ENCODE measurements at regions not wholly inside any gene's neighbourhood (a gene's known extent, or its start where the extent isn't known, plus 50 kb on each side); places are given as distances from the start of the nearest gene placed in this dataset.

DNA sequence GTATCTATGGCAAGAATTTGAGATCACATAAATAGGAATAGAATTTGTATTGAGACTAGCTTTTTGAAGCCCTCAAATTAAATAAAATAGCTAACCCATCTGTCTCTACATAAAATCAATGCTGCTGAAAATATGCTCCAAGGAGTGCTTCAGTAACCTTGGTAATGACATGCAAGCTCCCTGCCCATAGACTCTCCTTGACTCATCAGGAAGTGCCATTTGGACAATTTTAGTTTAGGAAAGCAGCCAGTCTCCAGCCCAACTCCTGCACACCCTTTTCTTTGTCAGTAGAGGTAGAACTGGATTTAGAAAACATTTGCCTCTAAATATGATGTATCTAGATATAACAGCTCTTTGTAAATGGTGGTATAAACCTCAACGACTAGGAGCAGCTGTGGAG lies 69.9 kb upstream of the PTPRZ1 start:
- no peak for TF ChIP-seq EZH2phosphoT487 (IDR thresholded peaks at IDR 0.05; ENCODE audit: borderline replicate concordance, low read depth)
- no peak for TF ChIP-seq ELF1 (IDR thresholded peaks at IDR 0.05)
- TF ChIP-seq TCF12 (IDR thresholded peaks at IDR 0.05) = no peak
- no peak for TF ChIP-seq SIN3A (IDR thresholded peaks at IDR 0.05; ENCODE audit: borderline replicate concordance, low read depth, low read length)
- no peak for TF ChIP-seq GATA2 (CRISPR knock-in tag; IDR thresholded peaks at IDR 0.05)
- TF ChIP-seq JUND (IDR thresholded peaks at IDR 0.05) = no peak
- no peak for TF ChIP-seq USF1 (IDR thresholded peaks at IDR 0.05; ENCODE audit: borderline replicate concordance, low read depth)
- no peak for TF ChIP-seq TAF1 (IDR thresholded peaks at IDR 0.05; ENCODE audit: borderline replicate concordance, low read depth, low read length)
- no peak for TF ChIP-seq RXRA (IDR thresholded peaks at IDR 0.05; ENCODE audit: borderline replicate concordance, low read depth)
- TF ChIP-seq, protein P1, sequence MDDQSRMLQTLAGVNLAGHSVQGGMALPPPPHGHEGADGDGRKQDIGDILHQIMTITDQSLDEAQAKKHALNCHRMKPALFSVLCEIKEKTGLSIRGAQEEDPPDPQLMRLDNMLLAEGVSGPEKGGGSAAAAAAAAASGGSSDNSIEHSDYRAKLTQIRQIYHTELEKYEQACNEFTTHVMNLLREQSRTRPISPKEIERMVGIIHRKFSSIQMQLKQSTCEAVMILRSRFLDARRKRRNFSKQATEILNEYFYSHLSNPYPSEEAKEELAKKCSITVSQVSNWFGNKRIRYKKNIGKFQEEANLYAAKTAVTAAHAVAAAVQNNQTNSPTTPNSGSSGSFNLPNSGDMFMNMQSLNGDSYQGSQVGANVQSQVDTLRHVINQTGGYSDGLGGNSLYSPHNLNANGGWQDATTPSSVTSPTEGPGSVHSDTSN (IDR thresholded peaks at IDR 0.05) = no peak
- no peak for TF ChIP-seq TEAD4 (IDR thresholded peaks at IDR 0.05; ENCODE audit: borderline replicate concordance, insufficient read depth)
- no peak for TF ChIP-seq POLR2AphosphoS5 (IDR thresholded peaks at IDR 0.05; ENCODE audit: low read depth, low read length)
- TF ChIP-seq MXI1 (IDR thresholded peaks at IDR 0.05; ENCODE audit: low read depth, low read length) = no peak
- TF ChIP-seq RFX5 (IDR thresholded peaks at IDR 0.05; ENCODE audit: low read length) = no peak
- TF ChIP-seq GABPA (IDR thresholded peaks at IDR 0.05; ENCODE audit: low read depth) = no peak
- no peak for TF ChIP-seq CHD2 (IDR thresholded peaks at IDR 0.05; ENCODE audit: low read length, partially characterized antibody)
- no peak for TF ChIP-seq MAX (IDR thresholded peaks at IDR 0.05; ENCODE audit: low read depth)
- Histone ChIP-seq H3K27me3 (ENCODE audit: insufficient read depth) (no peaks in the 10 kb centered on the region), H3K36me3 (replicated peaks in 1 of 2; ENCODE audit: control insufficient read depth in 1 of 2, insufficient read depth in 2 of 2, low read length in 1 of 2) (no peaks in the 10 kb centered on the region), H3K9ac (no peak overlapping the region), H3K79me2 (ENCODE audit: insufficient read depth) (no peaks in the 10 kb centered on the region), H3K27ac (ENCODE audit: low read depth in 2 of 2, low read length in 1 of 2) (no peak overlapping the region), H3K4me3 (ENCODE audit: low read depth in 2 of 2, low read length in 1 of 2) (no peak overlapping the region), H4K20me1 (ENCODE audit: insufficient read depth) (no peaks in the 10 kb centered on the region), H3K9me3 (no peaks in the 10 kb centered on the region), H3K4me2 (no peak overlapping the region), H2AFZ (ENCODE audit: low read depth) (no peak overlapping the region), H3K9me2 (no peaks in the 10 kb centered on the region), H3F3A (replicated peaks; ENCODE audit: insufficient read depth) (no peaks in the 10 kb centered on the region), H3K4me1 (ENCODE audit: control insufficient read depth in 1 of 2, insufficient read depth in 2 of 2, low read depth in 1 of 2, low read length in 1 of 2) (no peaks in the 10 kb centered on the region)
- ChIA-PET POLR2A (no interaction called here), CTCF (interaction anchor here (1.4 kb wide), 1 partner anchor 191 kb away, joined by 3 read pairs; no protein-coding TSS in a partner anchor)
- DNase-seq = no peak
- 4% methylated on average over 1 of the region's 1 CpG for WGBS (ENCODE audit: low lambda C conversion rate)

DNA sequence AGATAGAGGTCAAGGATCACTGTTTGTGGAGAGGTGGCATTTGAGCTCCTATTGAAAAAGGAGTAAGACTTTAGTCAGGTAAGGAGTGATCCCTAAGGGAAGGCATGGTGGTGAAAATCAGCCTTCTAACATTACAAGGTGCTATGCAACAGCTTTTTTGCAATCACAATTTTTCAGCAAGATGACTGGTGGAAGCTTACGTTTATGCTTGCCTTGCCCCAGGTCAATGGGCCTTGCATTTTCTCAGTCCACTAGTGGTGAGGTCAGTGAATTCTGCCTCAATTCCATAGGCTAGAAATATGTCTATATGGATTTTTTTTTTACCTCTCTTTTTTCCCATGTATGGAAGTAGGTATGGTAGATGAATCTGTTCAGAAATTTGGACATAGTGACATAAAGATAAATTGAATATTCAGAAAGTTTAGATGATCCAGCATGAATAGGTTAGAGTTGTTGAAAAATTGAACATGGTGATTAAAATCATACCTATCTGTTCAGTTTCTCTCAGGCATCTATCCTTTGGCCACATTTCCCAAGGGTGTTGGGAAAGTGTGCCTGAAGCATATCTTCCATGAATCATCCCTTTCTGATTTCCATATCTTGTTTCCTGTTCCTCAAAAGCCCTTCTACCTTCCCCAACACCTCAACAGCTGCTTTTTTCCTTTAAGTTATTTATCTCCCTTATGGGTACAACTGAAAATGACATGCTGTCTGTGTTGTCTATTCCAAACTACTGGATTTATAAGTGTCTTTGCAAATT lies 71.9 kb upstream of the PTPRZ1 start:
- no peak for DNase-seq
- H3K9me2 ChIP-seq = no peaks in the 10 kb centered on the region
- H3K27me3 ChIP-seq (ENCODE audit: insufficient read depth) = no peaks in the 10 kb centered on the region
- no peaks in the 10 kb centered on the region for H3K36me3 ChIP-seq (replicated peaks in 1 of 2; ENCODE audit: control insufficient read depth in 1 of 2, insufficient read depth in 2 of 2, low read length in 1 of 2)
- H3K4me3 ChIP-seq (ENCODE audit: low read depth in 2 of 2, low read length in 1 of 2) = no peak overlapping the region
- H3K27ac ChIP-seq (ENCODE audit: low read depth in 2 of 2, low read length in 1 of 2) = no peak overlapping the region
- WGBS (ENCODE audit: low lambda C conversion rate) = 5% methylated on average over 1 of the region's 1 CpG
- ChIA-PET POLR2A (no interaction called here), CTCF (interaction anchor here (1.1 kb wide), 1 partner anchor 194 kb away, joined by 3 read pairs; no protein-coding TSS in a partner anchor)
- H3F3A ChIP-seq (replicated peaks; ENCODE audit: insufficient read depth) = no peaks in the 10 kb centered on the region
- no peak overlapping the region for H3K4me2 ChIP-seq
- TF ChIP-seq FOSL2 (IDR thresholded peaks at IDR 0.05; ENCODE audit: borderline replicate concordance, low read depth) (no peak), EP300 (IDR thresholded peaks at IDR 0.05; ENCODE audit: borderline replicate concordance in 1 of 2, low read depth in 1 of 2, low read length in 1 of 2) (no peak), CTCF (IDR thresholded peaks at IDR 0.05) (no peak), USF1 (IDR thresholded peaks at IDR 0.05; ENCODE audit: borderline replicate concordance, low read depth) (no peak), RCOR1 (IDR thresholded peaks at IDR 0.05; ENCODE audit: low read length) (no peak), RXRA (IDR thresholded peaks at IDR 0.05; ENCODE audit: borderline replicate concordance, low read depth) (no peak)
- H3K9ac ChIP-seq = no peak overlapping the region
- no peaks in the 10 kb centered on the region for H3K79me2 ChIP-seq (ENCODE audit: insufficient read depth)
- H3K4me1 ChIP-seq (ENCODE audit: control insufficient read depth in 1 of 2, insufficient read depth in 2 of 2, low read depth in 1 of 2, low read length in 1 of 2) = no peaks in the 10 kb centered on the region
- H3K9me3 ChIP-seq = no peaks in the 10 kb centered on the region
- no peaks in the 10 kb centered on the region for H4K20me1 ChIP-seq (ENCODE audit: insufficient read depth)
- H2AFZ ChIP-seq (ENCODE audit: low read depth) = no peak overlapping the region

Data from SK-N-SH (cell line).